GM19324 (cell line): ENCODE measurements at regions not wholly inside any gene's neighbourhood (a gene's known extent, or its start where the extent isn't known, plus 50 kb on each side); places are given as distances from the start of the nearest gene placed in this dataset.

Source experiments
- ATAC-seq: cut with Tn5 transposase; IDR thresholded peaks from one replicate; pipeline ENCODE4 v1.9.1; 2021; ENCODE audit warnings: mild to moderate bottlenecking, moderate library complexity; ENCODE audit not compliant: unreplicated experiment, low FRiP score

DNA sequence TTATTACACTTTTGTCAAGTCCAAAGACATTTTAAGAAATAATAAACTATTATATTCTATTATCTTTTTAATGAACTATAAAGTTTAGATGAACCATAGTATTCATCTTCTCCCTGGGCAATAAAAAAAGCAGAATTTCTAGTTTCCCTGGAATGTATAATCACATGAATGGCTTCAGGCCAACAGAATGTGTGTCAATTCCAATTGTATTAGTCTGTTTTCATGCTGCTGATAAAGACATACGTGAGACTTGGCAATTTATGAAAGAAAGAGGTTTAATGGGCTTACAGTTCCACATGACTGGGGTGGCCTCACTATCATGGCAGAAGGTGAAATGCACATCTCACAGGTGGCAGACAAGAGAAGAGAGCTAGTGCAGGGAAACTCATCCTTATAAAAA lies 70.7 kb upstream of the ANXA10 start:
- no peak for ATAC-seq

DNA sequence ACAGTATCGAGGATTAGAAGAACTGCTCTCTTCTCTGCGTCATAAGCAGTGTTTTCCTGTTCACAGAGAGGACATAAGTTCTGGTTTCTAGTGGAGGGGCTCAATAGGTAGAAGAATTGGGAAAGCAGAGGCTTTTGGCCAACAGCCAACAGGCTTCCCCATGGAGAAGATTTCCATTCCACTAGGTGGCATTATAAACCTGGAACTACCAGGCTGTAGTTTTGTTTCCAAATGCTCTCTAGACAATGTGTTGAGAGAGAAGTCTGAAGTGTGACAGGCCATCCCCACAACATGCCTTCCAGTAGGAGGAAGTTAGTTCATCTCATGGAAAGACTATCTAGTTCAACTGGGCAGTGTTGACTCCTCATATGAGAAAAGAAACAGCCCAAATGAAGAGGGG lies 63.8 kb upstream of the ANXA10 start:
- no peak for ATAC-seq

DNA sequence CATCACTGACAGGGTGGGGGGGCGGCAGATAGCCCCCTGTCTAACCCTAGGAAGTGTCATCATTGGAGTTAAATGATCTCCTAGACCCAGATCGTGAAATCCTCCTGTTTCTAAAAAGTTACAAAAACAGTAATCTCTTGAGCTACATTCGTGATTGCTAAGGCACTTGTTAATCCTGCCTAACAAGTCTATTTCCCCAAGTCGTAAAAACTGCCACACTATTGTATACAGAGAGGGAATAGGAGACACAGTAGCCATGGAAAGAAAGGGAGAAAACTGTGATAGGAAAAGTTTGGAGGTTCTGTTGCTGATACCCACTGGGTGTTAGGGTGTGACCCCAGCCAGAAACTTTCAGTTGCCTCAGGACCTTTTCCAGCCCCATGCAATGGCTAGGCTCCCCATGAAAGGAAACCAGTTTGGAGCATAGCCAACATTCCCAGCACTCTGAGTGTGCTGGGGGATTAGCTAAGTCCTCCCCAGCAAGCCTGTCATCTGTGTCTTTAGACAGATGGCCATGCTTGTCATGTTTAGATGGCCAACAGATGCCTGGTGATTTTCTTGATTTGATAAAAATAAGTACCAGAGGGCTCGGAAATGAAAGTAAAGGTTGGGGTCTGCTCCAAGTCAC lies 63.3 kb upstream of the ANXA10 start:
- ATAC-seq, result no peak

DNA sequence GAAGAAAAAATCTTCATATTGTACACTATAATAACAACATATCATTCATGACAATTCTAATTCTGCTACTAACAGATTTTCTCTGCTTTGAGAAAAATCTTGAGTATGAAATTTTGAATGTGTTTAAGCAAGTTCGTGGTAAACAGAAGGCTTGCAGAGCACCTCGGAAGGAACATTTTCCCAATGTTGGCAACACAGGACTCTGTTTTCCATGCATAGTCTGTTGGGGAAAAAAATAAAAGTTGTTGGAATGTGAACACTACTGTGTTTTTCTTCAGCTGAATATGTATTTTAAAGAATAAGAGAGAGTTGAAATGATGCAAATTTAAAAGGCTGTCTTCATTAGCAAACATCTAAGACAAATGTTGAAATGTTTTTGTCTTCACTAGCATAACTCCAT lies 54.7 kb upstream of the ANXA10 start:
- ATAC-seq, result no peak

DNA sequence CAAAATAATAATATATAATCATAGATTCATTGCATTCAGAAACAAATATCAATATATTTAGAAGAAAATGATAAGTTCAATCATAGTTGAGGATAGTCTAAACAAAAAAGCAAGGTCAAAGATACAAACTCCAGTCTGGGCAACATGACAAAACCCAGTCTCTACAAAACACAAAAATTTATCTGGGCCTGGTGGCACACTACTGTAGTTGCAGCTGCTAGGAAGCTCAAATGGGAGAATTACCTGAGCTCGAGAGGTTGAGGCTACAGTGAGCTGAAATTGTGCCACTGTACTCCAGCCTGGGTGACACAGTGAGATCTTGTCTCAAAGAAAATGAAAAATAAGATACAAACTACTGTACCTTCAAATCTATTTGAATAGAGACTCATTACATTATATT lies 52.7 kb upstream of the ANXA10 start:
- no peak for ATAC-seq
